ENCODE measurements at regions not wholly inside any gene's neighbourhood (a gene's known extent, or its start where the extent isn't known, plus 50 kb on each side); places are given as distances from the start of the nearest gene placed in this dataset.

DNA sequence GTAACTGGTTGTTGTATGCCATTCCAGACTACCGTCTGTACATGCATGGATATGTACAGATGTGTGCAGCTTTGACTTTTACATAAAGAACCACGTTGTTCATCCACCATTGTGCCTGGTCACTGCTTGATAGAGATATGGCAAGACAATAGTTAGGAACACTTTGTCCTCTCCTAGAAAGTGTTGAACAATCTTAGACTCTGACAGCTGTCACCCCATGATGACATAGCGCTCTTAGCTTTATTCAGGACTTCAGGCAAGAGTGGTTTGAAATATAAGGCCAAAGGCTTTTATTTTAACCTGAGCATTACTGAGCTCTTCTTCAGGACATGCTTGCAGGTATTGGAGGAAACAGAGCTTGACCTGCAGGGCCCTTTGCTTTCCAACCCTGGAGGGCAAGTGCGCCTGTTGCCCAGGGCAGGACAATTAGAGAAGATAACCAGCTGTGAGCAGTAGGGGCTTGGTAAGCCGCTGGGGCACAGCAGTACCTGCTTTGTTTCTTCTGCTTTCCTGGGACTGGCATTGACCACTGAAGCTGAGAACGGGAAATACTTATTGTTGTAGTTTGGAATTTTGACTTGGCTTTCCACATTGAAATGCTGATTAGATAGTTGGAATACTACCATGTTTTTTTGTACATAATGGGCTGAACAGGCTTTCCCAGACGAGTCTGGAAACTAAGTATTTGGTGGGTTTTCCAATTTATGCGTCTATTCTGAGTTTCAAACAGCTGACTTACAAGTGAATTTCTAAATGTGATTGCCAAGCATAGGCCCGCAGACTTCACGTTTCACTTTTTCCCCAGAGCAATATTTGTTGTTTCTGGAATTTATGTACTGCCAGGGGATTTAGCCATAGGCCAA is 51.1 kb downstream of the GARRE1 start:
- intact Hi-C loops (cut with DNase I): no loop called here
- ATAC-seq: peak; percentile 33 to 58
- DNase-seq: no peak

DNA sequence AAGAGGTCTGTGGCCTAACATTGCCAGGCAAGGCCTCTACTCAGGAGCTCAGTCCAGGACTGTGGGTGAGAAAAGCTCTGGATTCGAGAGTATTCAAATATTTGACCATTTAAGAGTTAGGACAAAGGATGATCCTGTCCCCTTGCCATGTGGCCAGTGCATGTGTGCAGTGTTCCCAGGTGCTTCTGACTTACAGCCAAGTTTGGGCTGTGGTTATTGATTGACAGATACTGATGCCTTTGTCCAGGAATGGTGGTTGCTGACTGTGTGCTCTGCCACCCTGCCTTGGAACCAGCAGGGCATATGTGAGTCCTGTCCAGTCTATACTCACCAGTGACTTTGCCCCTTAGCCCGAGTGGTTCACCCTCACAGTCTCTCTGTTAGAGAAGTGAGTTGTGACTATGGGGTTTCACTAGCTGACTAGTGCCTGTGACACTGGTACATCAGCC is 51.9 kb downstream of the GARRE1 start:
- intact Hi-C loops (cut with DNase I): no loop called here
- DNase-seq: no peak
- peak; percentile 17 to 41 for ATAC-seq

DNA sequence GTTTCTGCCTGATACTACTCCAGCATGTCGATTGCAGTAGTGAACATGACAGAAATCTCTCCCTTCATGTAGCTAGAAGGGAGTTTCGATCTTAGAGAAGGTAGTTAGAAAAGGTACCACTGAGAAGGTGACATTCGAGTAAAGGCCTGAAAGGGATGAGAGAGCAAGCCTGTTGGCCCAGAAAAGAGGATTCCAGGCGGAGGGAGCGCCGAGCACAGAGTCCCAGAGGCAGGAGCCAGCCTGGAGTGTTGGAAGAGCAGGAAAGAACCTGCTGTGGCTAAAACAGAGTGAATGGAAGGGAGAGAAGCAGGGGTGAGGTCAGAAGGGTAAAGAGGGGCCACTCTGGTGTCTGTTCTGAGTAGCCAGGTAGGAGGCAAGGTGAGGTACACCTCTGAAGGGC is 52.5 kb downstream of the GARRE1 start:
- intact Hi-C loops (cut with DNase I): no loop called here
- ATAC-seq: no peak
- DNase-seq: no peak

DNA sequence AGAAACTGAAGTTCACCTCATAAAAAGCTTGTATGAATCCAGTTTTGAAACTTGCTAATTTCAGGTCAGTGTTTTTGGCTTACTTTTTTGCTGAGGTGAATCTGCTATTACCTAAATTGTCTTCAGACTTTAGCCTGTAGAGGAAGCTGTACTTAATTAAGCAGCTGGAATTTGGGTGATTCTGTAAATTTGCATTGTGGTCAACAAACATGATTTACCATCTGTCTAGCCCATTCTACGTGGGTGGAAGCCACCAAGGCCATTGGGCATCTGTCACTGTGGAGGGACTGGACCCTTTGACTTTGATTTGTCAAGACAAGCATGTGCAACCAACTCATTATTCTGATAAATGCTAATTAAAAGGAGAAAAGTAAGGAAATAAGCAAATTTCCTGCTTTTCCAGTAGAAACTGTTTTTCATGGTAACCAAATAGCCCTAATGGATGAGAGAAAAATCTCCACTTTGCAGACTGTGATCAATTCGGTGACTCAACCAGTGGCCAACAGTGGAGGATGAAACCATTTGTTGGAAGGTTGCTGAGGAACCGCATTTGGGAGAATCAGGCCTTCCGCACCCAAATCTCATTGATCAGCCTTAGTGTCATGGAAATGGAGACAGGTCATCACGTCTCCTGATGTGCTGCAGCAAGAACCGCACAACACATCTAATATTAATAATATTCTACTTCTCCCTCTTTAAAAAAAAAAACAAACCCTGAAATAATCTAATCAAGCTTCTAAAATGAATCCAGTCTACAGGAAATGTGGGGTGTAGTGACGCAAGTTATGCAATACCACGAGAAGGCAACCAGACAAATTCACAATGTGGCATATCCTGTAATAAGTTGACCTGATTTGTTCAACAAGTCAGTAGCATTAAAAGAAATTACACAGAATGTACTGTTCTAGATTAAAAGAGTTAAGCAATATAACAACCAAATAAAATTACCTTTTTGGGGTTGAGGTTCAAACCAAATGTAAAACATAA is 54.3 kb downstream of the GARRE1 start:
- DNase-seq (no peak), ATAC-seq (no peak)
- intact Hi-C loops (cut with DNase I): no loop called here

DNA sequence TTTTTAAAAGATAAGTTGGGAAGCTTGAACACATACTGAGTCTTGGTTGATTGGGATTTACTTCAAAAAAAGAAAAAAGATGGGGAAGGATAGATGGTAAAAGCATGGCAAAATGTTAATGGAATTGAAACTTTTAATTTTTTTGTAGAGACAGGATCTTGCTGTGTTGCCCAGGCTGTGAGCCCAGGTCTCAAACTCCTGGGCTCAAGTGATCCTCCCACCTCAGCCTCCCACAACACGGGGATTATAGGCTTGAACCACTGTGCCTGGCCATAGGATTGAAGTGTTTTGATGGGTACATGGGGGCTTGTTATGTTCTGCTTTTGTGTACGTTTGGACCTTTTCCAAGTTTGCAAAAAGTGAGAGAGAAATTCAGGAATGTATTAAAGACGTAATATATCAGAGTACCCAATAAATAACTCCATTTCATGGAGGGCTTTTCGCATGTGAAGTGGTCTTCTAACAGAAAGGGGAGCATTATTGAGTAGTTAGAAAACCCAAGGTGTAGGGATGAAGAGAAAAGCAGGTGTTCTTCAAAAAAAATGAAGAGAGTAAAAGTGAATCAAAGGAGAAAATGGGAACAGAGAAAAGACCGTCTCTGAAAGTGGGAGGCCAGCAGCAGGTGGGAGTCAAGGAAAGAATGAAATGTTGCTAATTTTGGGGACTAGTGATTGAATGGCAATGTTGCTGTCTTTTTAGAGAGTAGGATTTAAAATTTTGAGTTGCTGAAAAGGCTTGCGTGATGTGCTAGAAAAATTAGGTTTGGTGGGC is 55.2 kb downstream of the GARRE1 start:
- intact Hi-C loops (cut with DNase I): no loop called here
- ATAC-seq: no peak
- no peak for DNase-seq

DNA sequence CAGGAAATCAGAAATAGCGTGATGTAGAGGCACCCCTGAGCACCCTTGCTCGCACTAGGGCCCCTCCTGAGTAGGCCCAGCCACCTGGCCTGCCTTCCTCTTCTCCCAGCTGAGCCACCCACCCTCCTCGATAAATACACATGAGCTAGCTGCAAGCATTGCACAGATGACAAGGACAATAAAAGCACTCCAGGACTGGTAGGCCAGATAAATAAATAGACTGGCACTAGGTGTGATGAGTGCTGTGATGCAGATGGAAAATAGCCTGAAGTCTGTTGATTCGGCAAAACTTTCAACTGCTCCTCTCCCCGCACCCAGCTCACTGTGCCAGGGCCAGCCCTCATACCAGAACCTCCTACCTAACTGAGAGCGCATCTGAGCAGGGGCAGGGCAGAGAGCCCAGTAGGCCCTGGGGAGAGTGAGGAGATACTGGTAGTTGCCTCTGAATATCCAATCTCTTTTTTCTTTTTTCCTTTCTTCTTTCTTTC is 54.5 kb upstream of the GPI start:
- intact Hi-C loops (cut with DNase I): no loop called here
- peak; percentile 10 to 76 for ATAC-seq
- no peak for DNase-seq

DNA sequence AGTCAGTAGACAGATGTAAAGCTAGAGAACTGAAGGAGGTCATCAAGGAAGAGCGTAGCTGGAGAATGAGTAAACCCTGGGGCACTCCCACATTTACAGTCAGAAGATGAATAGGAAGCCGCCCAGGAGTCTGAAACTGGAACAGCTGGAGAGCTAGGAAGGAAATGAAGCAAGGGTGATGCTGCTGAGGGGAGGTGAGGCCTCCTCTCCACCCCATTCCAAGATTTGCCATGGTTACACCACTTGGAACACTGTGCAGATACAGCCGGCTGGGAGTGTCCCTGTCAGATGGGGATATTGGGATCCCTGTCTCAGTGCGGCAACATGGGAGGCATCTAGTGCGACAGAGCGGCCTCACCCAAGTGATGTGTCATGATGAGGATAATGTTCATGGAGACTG is 51.8 kb upstream of the GPI start:
- ATAC-seq (peak in 1 of 2 donors; percentile 77), DNase-seq (peak; percentile 39)
- intact Hi-C loops (cut with DNase I): no loop called here

DNA sequence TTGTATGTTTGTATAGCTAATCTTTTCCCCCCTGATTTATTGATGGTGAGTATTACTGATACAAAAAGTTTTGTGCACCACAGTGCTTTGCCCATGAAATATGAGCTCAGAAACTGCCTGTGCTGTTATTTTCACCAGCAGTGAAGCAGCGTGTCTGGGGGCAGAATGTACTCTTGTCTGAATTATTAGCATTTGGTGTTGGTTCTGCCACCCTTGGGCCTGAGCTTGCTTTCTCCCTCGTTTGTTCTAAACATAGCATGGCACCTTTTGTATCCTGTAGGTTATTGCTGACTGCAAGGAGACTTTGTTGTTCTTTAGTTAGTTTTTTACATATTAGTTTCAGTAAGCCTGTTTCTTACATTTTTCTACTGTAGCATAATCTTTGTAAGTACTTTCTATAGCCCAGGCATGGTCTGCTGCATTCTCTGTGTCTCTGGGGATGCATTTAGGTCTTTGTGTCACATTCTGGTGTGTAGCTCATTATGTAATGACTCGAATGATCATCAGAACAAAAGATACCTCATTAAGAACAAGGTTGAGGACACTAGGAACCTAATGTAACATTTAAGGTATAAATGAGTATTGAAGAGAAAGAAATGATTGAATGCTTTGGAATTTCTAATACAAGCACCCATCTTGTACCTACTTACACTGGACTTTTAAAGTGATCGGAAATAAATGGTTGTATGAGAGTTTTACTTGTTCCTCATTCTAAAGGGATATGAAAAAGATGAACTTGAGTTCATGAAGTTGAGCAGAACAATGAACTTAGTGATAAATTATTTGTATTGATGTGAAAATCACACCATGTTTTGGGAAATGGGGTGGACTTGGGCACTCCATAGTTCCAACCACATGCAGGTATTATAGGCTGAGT is 50.3 kb upstream of the GPI start:
- ATAC-seq: no peak
- DNase-seq: no peak
- intact Hi-C loops (cut with DNase I): loop anchor here in 1 of 2 donors (5.0 kb wide), 1 partner anchor 42 kb away; no protein-coding TSS in a partner anchor

Measured in left cardiac atrium (tissue), 4 donors.